GM19023 (cell line): ENCODE measurements at regions not wholly inside any gene's neighbourhood (a gene's known extent, or its start where the extent isn't known, plus 50 kb on each side); places are given as distances from the start of the nearest gene placed in this dataset.
"Not testable (repeated sequence)": the region's sequence is repeated elsewhere in the genome, so short reads cannot be mapped to it uniquely, and the experiment has no call there.

Source experiments
- ATAC-seq: cut with Tn5 transposase; IDR thresholded peaks from one replicate; pipeline ENCODE4 v1.9.1; 2021; ENCODE audit warnings: mild to moderate bottlenecking, moderate library complexity; ENCODE audit not compliant: unreplicated experiment

GRCh38 chr1:146654763-146655162 is 283.4 kb upstream of the NBPF12 start:
- not testable (repeated sequence) for ATAC-seq

GRCh38 chr1:146645978-146646604 is 292.0 kb upstream of the NBPF12 start:
- not testable (repeated sequence) for ATAC-seq

- not testable (repeated sequence) for ATAC-seq
Measured at GRCh38 chr1:146641534-146641933, 296.6 kb upstream of the NBPF12 start.

GRCh38 chr1:146640671-146641070 is 297.5 kb upstream of the NBPF12 start:
- ATAC-seq, result not testable (repeated sequence)

- ATAC-seq, result not testable (repeated sequence)
Measured at GRCh38 chr1:146630302-146630701, 307.8 kb upstream of the NBPF12 start.

- ATAC-seq, result not testable (repeated sequence)
Measured at GRCh38 chr1:146618582-146618981, 319.5 kb upstream of the NBPF12 start.

GRCh38 chr1:146604681-146605080 is 333.4 kb upstream of the NBPF12 start:
- not testable (repeated sequence) for ATAC-seq

GRCh38 chr1:146600720-146601307 is 337.3 kb upstream of the NBPF12 start:
- ATAC-seq, result not testable (repeated sequence)

- not testable (repeated sequence) for ATAC-seq
Measured at GRCh38 chr1:146599906-146600305, 338.2 kb upstream of the NBPF12 start.

GRCh38 chr1:146581229-146581628 is 352.4 kb upstream of the NOTCH2NLA start:
- not testable (repeated sequence) for ATAC-seq

- not testable (repeated sequence) for ATAC-seq
Measured at GRCh38 chr1:146567541-146567940, 338.7 kb upstream of the NOTCH2NLA start.

- not testable (repeated sequence) for ATAC-seq
Measured at GRCh38 chr1:146558032-146558431, 329.2 kb upstream of the NOTCH2NLA start.

GRCh38 chr1:146556405-146556804 is 327.6 kb upstream of the NOTCH2NLA start:
- ATAC-seq, result not testable (repeated sequence)

- not testable (repeated sequence) for ATAC-seq
Measured at GRCh38 chr1:146552414-146552813, 323.6 kb upstream of the NOTCH2NLA start.

GRCh38 chr1:146548684-146549083 is 319.9 kb upstream of the NOTCH2NLA start:
- not testable (repeated sequence) for ATAC-seq

- ATAC-seq, result not testable (repeated sequence)
Measured at GRCh38 chr1:146546189-146546588, 317.4 kb upstream of the NOTCH2NLA start.

GRCh38 chr1:146537775-146538373 is 309.1 kb upstream of the NOTCH2NLA start:
- ATAC-seq, result not testable (repeated sequence)

- ATAC-seq, result not testable (repeated sequence)
Measured at GRCh38 chr1:146536028-146536427, 307.2 kb upstream of the NOTCH2NLA start.

GRCh38 chr1:146535575-146535974 is 306.8 kb upstream of the NOTCH2NLA start:
- not testable (repeated sequence) for ATAC-seq

- not testable (repeated sequence) for ATAC-seq
Measured at GRCh38 chr1:146530958-146531357, 302.1 kb upstream of the NOTCH2NLA start.

GRCh38 chr1:146522812-146523211 is 294.0 kb upstream of the NOTCH2NLA start:
- ATAC-seq, result not testable (repeated sequence)

GRCh38 chr1:146522345-146522744 is 293.5 kb upstream of the NOTCH2NLA start:
- not testable (repeated sequence) for ATAC-seq
